ENCODE measurements at regions not wholly inside any gene's neighbourhood (a gene's known extent, or its start where the extent isn't known, plus 50 kb on each side); places are given as distances from the start of the nearest gene placed in this dataset.

GRCh38 chr11:101346591-101346990 is 217.0 kb upstream of the PGR start:
- TF ChIP-seq CTCF (IDR thresholded peaks at IDR 0.05; ENCODE audit: low read depth, low read length), result no peak
- no peak for TF ChIP-seq POLR2A (IDR thresholded peaks at IDR 0.05; ENCODE audit: extremely low read depth, insufficient read length)

Data from NB4 (cell line).